ENCODE measurements at regions not wholly inside any gene's neighbourhood (a gene's known extent, or its start where the extent isn't known, plus 50 kb on each side); places are given as distances from the start of the nearest gene placed in this dataset.

GRCh38 chr1:4481451-4481850, 173.0 kb upstream of the AJAP1 start:
- TF ChIP-seq POLR2A (IDR thresholded peaks at IDR 0.05; ENCODE audit: low read length): no peak
- TF ChIP-seq GATA1 (IDR thresholded peaks at IDR 0.05; ENCODE audit: low read depth, low read length): no peak

Data from erythroblast (primary cell).